Ovary (tissue), 3 donors: ENCODE measurements at regions not wholly inside any gene's neighbourhood (a gene's known extent, or its start where the extent isn't known, plus 50 kb on each side); places are given as distances from the start of the nearest gene placed in this dataset.

Experiments used
- CTCF ChIP-seq, 3 donors: fragments of 450-650 bp in 2 of 3; fragments of 200-600 bp in 1 of 3; IDR thresholded peaks; one replicate each; pipeline versions ENCODE4 v1.5.1 to v1.8.0; 2016 to 2022; ENCODE audit warnings: antibody characterized with exemption in 3 of 3, mild to moderate bottlenecking in 1 of 3
- EP300 ChIP-seq: sonication (generic); formaldehyde crosslinking; IDR thresholded peaks from one replicate; pipeline ENCODE4 v1.6.1; 2017; ENCODE audit warnings: antibody characterized with exemption
- POLR2A ChIP-seq: fragments of 450-650 bp; IDR thresholded peaks from one replicate; pipeline ENCODE4 v1.6.1; 2017; ENCODE audit warnings: antibody characterized with exemption, mild to moderate bottlenecking, moderate library complexity
- donor health status: DM: no; HTN: no; CAD: no.

DNA sequence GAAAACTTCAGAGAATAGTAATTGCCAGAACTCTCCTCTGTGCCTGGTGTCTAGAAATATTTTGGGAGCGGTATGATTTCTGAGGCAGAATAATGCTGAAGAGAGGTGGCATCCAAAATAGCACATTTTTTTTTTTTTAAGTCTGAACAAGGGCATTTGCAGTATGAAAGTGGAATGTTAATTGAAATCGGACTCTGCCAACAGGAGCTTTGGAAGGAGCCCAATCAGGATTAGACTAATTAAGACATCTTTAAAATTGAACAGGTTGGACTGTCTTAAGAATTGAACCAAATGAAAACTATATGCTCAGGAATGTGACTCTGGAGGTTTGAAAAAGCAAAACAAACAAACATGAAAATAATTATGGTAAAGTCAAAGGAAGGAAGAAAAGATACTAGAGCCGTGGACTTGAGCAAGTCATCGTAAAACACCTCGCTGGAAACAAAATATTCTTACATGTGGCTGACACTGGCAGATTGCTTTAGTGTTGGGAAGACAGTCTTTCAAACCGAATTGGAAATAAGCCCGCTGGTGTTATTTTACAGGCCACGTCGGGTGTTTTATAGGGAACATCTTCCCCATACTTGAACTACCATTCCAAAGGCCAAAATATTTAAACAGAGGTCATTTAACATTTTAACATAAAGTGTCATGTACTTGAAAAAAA lies 436.3 kb downstream of the VRK1 start:
- no peak for TF ChIP-seq POLR2A
- TF ChIP-seq CTCF (IDR thresholded peaks at IDR 0.05): no peak
- TF ChIP-seq EP300: no peak
